ENCODE measurements at regions not wholly inside any gene's neighbourhood (a gene's known extent, or its start where the extent isn't known, plus 50 kb on each side); places are given as distances from the start of the nearest gene placed in this dataset.

DNA sequence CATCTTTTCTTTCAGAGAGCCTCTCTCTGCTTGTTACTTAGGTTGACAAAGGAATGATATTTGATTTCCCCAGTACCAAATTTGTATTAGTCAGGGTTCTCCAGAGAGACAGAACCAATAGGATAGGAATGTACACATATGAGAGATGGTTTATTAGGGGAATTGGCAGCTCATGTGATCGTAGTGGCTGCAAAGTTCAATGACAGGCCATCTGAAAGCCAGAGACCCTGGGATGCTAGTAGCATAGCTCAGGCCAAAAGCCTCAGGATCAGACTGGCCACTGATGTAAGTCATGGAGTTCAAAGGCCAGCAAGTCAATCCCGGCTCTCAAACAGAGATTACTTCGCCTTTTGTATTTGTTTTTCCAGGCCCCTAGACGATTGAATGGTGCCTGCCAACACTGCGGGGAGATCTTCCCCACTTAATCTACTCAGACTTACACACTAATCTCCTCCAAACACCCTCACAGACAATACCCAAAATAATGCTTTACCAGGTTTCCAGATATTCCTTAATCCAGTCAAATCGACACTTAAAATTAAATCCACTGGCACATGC lies 215.5 kb downstream of the ALDH8A1 start:
- TF ChIP-seq, protein P1, sequence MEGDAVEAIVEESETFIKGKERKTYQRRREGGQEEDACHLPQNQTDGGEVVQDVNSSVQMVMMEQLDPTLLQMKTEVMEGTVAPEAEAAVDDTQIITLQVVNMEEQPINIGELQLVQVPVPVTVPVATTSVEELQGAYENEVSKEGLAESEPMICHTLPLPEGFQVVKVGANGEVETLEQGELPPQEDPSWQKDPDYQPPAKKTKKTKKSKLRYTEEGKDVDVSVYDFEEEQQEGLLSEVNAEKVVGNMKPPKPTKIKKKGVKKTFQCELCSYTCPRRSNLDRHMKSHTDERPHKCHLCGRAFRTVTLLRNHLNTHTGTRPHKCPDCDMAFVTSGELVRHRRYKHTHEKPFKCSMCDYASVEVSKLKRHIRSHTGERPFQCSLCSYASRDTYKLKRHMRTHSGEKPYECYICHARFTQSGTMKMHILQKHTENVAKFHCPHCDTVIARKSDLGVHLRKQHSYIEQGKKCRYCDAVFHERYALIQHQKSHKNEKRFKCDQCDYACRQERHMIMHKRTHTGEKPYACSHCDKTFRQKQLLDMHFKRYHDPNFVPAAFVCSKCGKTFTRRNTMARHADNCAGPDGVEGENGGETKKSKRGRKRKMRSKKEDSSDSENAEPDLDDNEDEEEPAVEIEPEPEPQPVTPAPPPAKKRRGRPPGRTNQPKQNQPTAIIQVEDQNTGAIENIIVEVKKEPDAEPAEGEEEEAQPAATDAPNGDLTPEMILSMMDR (IDR thresholded peaks at IDR 0.05; ENCODE audit: control extremely low read depth in 1 of 3, insufficient read depth in 1 of 3, low read depth in 1 of 3, low read length in 3 of 3), result no peak
- TF ChIP-seq BRCA1 (IDR thresholded peaks at IDR 0.05; ENCODE audit: low read depth, low read length), result no peak
- TF ChIP-seq SRF (IDR thresholded peaks at IDR 0.05; ENCODE audit: low read depth, low read length), result no peak
- TF ChIP-seq, protein P2, sequence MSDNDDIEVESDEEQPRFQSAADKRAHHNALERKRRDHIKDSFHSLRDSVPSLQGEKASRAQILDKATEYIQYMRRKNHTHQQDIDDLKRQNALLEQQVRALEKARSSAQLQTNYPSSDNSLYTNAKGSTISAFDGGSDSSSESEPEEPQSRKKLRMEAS (IDR thresholded peaks at IDR 0.05), result no peak
- no peak for TF ChIP-seq TAF1 (IDR thresholded peaks at IDR 0.05; ENCODE audit: low read depth, low read length)
